Stimulated activated CD8-positive, alpha-beta memory T cell treated with anti-CD3 and anti-CD28 coated beads, Interleukin-15, amount 100 ng/mL, for 24 hours (primary cell): ENCODE measurements at regions not wholly inside any gene's neighbourhood (a gene's known extent, or its start where the extent isn't known, plus 50 kb on each side); places are given as distances from the start of the nearest gene placed in this dataset.

ENCODE experiments used
- DNase-seq: peaks from one replicate; pipeline ENCODE4 v3.0.0-alpha.2; 2020; ENCODE audit warnings: low read depth

DNA sequence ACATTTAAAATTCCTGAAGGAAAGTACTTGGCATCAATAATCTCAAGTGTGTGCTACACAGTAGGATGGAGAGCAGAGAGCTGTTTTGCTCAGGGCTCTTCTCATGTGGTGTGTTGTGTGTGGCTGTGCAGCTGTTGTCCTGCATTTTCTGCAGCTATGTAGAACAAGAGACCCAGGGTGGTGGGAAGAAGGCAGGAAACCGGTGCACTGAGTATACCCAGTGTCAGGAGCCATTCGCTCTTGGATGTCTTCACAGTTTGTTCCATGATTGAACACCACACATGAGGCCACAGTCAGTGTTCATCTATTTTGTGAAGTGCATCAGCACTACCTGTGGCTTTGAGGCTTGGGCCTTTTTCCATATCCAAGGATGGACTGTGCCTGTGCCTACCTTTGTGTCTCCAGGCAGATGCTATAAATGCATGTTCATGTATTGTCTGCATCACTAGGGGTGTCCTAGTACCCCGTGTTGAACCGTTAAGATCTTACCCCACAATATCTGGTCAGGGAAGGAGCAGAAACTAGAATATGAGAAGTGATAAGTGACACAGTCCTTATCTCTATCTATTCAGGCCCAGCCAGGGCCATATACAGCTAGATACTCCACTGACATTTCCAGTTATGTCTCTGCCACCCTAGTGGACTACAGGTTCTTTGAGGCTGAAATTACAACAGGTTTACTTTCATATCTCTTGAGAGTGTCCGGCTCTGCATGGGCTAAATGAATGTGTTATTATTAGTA, 194.3 kb downstream of the NR2F2 start:
- no peak for DNase-seq

DNA sequence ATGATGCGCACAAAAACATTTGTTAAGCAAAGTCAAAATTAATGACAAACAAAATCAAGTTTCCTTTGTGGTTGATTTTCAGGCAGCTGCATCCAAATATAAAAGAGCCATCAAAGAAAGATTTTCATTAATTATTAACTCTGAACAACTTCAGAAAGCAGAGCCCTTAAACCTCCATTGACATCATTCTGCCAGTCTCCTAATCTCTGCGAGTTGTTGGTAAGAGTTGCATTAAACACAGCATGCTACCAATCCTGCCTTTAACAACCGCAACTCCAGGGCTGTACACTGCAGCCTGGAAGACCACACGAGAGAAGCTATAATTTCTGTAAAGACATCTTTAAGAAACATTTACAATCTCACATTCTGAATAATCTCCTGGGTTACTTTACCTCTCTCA, 204.6 kb downstream of the NR2F2 start:
- no peak for DNase-seq

DNA sequence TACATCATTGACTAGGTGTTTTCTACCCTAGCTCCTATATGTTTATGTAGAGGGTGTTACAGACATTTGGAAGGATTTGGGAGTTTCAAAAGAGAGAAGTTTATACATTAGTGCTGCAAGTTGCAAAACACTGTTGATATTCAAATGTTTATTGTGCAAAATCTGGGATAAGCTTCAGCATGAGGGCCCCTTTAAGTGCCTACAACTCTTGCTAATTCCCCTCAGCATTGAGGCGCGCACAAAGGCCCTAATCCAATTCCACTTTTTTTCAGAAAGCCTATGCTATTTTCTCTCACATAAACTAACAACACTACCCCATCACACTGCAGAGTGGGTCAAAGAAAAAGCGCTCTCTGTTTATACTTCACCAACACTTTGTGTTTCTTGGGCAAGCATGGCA, 208.0 kb downstream of the NR2F2 start:
- DNase-seq: no peak

DNA sequence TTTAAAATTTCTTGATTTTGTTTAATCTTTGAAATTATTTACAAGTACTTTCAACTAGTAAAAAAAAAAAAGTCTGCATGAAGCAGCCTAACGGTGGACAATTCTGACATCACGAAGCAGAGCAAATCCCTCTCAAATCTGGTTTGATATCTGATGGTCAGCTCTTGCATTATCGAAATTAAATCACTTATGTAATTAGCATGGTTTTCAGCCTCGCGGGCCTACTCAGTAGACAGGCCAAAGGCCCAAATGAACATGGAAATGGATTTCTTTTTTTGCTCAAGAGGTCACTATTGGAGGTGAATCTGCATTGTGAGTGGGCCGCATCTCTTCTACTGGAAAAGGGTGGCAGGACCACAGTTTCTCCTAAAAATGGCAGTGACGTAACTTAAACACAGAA, 209.8 kb downstream of the NR2F2 start:
- DNase-seq: no peak

DNA sequence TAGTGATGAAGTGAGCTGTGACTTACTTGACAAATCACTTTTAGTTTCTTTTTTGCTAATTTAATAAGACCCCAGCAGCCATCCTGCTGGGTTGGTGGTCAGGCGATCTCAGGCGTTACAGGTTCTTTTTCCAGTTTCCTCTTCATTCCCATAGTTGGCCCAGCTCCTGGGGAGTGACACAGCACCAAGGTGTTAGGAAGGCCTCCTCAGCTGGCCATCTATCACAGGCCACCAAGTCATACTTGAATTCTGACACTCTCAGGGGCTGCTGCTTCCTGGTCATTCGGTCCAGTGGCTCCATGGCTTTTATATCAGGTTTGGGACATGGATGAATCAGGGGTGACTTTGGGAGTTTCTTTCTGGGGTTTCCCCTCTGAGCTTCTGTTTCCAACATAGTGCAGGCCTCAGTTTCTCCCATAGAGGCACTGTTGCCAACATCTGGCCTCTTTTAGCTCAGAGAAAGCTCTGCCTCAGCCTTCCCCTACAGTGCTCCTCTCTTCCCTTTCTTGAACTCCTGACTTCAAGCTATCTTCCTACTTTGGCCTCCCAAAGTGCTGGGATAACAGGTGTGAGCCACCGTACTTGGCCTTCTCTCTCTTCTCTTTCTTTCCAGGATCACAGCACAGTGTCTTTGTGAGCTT, 211.8 kb downstream of the NR2F2 start:
- DNase-seq: no peak

DNA sequence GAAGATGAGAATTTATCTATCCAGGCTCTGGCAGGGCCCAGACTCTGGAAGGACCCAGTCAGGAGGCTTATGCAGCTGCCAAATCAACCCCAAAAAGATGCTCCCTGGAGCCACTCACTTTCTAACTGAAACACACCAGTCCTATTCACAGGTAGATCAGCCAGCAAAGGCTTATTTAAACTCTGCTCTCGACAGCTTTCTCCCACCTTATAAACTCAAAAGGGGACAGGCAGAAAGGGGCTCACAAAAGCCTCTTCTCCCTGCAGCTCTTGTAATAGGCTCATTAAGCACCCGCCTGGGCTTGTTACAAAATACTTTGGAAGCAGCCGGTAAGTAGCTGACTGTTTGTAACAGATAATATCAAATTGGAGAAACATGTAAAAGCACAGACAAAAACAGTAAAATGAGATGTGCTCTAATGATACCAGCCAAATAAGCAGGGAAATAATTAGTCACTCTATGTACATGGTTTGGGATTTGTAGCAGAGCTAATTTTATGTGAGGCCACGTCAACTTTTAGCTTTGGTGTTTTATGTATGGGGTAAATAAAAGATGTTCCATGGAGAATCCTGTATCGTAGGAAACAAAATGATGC, 213.8 kb downstream of the NR2F2 start:
- no peak for DNase-seq

DNA sequence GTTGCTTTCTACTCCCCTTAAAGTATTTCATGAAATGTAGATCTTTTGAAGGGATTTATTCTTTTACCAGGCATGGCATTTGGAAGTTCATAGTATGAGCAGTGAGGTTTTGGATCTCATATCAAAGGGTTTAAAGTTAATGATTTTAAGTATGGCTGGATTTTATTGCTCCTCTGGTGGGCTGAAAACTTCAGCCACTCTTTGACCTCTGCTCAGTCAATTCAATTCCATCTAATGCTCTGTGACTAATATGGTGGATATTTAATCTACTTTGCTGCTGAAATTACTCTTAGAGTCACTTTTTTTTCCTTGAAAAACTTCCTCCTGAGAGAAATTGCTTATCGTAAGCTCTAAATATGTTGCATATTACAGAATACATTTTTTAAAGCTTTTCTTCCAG, 218.6 kb downstream of the NR2F2 start:
- DNase-seq: no peak

DNA sequence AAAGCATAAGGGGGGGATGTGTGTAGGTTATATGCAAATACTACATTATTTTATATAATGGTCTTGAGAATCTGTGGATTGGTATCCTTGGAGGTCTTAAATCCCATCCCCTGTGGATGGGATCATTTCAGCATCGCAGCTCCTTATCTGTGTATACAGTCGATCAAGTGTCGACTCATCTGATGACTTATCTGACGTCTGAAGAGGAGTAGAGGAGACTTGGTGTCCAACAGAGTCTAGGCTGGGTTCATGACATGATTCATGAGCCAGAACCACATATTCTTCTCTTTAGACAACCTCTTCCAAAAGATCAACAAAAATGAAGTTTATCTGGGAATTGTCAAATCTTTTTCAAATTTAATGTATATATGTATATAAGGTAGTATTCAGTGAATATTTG, 220.7 kb downstream of the NR2F2 start:
- DNase-seq: no peak

DNA sequence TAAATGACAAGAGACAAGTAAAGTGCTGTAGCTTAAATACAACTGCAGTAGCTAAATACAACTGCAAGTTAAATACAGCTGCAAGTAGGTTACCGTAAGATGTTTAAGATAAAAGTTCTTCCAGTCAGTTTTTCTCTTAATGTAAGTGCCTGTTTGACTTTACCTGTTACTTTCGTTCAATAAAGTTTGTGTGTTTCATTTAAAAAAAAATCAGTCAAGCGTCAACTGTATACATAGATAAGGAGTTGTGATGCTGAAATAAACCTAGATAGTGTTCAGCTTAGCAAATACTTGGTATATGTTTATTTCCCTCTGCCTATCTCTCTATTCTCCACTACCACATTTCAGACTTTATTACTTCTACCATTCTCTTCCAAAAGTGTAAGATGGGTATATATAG, 221.2 kb downstream of the NR2F2 start:
- no peak for DNase-seq

DNA sequence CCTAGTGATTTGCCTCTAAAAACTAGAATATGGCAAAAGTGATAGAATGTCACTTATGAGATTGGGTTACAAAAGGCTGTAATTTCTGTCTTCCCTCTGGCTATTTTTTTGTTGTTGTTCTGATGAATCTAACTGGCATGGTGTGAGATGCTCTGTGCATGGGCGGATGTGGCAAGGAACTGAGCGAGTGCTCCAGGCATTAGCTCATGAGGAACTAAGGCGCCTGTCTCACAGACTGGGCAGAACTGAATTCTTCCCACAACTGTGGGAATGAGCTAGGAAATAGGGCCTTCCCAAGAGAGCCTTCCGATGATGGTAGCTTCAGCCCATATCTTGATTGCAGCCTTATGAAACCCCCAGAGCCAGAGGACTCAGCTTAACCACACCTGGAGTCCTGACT, 222.5 kb downstream of the NR2F2 start:
- DNase-seq: no peak

DNA sequence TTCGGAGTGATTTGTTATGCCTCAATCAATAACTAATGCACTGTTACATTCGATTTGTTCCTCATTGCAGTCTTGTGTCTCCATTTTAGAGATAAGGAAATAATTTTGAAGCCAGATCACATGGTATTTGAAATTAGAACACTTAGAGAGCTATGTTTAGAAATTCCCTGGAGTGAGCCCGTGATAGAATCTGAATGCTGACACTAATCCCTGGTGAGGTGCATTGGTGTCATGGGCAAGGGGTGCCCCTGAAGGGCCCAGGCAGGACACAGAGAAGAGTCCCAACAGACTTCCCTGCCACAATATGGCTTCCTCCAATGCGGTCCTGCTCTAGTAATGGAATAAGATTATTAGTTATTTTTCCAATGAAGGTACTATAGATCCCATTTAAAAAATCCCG, 223.0 kb downstream of the NR2F2 start:
- no peak for DNase-seq

DNA sequence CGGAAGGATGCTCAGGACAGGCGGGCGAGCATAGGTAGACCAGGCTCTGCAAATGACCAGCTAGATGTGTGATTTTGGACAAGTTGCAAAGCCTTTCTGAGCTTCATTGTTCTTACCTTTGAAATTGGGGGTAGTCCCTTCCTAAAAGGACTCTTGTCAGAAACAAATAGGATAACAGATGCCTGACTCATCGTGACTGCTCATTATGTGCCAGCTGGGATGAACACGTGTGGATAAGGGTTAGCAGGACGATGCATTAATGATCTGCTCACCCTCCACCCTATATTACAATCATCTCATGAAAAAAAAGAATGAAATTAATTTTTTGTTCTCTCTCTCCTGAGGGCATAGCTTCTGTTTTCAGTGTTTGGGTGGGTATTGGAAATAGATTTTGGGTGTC, 223.4 kb downstream of the NR2F2 start:
- no peak for DNase-seq

DNA sequence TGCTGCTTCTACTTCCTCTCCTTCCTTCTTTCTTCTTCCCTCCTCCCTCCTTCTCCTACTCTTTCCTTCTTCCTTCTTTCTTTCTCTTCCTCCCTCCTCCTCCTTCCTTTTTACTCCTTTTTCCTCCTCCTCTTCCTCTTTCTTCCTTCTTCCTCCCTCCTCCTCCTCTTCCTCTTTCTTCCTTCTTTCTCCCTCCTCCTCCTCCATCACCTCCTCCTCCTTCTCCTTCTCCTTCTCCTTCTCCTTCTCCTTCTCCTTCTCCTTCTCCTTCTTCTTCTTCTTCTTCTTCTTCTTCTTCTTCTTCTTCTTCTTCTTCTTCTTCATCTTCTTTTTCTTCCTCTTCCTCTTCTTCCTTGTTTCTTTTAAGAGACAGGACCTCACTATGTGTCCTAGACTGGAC, 224.0 kb downstream of the NR2F2 start:
- DNase-seq: no peak

DNA sequence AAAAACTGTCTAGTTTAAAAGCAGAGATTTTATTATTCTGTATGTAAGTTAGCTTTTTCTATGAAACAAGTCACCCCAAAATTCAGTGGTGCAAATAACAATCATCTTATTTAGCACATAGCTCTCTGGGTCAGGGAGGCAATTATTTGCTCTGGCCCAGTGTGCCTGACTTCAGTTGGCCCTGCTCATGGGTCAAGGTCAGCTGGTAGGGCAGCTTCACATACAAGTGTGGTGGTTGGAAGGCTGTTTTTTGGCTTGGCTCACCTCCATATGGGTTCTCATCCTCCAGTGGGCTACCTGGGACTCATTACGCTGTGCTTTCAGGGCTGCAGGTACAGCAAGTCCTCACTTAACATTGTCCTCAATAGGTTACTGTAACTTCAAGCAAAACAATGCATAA, 228.6 kb downstream of the NR2F2 start:
- DNase-seq: no peak

DNA sequence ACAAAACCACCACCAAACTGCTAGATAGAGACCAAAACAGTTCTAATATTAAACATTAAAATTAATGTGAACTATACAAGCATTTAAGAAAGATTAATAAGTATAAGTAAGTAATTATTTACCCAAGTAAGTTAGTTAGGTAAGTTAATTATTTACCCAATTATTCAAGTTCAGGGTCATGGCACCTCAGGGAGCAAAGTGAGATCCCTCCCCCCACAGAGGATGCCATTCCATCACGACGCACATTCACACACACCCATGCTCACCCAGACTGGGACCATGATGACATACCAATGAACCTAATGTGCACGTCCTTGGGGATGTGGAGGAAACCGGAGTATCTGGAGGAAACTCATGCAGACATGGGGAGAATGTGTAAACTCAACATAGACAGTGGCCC, 229.1 kb downstream of the NR2F2 start:
- DNase-seq: no peak

DNA sequence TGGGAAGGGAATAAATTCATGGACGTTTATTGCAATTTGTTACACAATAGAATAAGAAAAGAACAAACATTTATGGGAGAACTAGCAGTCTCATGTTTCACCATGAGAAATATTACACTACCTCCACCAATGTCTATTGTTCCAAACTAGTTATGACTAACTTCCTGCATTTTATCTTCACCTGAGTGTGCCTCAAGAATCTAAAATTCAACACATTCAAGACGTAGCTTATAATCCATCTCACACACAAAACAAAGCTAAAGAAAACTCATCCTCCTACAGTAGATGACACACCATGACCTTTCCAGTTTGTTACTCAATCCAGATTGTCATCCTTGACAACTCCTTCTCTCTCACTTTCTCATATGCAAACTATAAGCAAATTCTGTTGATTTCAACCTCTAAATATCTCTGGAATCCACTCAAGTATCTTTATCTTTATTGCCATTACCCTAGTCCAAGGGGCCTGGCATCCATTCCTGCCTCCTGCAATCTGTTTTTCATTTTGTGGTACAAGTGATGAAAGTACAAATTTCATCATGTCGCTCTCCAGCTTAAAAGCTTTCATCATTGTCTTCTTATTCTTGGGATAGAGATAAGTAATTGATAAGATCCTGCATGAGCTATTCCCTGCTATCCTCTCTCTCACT, 229.9 kb downstream of the NR2F2 start:
- DNase-seq: no peak

DNA sequence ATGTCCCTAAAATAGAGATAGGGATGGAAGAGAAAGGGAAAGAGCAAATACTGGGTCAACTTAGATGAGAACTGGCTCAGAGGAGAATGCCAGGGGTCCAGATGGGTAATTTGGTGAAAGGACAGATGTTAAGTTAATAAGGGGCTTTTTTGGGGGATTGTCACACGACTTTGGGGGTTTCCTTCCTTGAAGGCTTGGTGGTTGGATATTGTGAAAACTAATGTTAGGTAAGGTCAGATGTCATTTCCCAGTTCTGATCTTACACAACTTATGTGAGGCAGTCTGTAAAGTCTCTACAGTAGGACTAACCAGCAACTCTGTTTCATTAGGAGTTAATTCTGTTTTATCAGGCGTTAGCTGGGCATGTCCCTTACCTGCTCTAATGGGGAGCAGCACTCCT, 231.1 kb downstream of the NR2F2 start:
- no peak for DNase-seq

DNA sequence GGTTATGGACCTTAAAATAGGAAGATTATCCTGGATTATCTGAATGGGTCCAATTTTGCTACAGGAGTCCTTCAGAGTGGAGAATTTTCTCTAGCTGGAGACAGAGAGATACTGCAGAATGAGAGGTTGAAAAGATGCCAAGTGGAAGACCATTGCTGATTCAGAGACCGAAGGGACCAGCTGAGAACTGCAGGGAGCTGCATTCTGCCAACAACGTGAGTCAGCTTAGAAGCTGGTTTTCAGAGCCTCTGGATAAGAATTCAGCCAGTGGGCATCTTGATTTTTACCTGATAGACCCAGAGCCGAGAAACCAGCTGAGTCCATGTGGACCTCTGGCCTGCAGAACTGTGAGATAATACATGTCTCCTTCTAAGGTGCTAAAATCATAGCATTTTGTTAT, 234.0 kb downstream of the NR2F2 start:
- no peak for DNase-seq

DNA sequence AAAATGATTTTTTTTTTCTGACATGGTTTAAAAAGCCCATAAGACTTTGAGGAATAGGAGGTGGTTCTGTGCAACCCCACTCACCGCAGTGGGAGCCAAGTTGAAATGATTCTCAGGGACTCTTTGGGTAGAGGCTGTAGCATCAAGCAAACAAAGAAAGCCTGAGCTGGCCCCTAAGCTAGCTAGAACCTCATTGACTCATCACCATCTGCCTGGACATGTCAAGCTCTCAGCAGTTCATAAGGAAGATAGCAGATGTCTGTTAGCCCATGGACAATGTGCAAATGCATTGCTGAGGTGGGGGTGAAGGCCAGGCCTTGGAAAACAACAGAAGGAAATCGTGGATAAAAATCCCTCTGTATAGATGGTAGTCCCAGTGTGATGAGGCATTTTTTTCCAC, 234.8 kb downstream of the NR2F2 start:
- no peak for DNase-seq

DNA sequence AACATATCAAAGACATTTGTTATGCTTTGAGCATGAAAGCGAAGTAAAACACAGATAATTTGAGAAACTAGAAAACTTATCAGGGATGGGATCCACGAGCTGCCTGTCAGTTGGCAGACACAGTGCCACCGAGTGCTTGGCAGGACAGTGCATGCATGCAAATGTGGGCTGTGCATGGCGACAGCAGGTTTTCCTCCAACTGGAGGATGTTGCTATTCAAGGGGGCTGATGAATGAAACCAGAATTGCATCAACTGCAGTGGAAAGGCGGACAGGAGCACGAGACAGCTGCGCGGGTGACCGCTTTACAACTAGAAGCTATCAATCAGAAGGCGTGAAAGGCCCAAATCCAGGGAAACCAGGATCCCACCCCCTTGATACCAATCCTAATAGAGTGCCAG, 244.3 kb downstream of the NR2F2 start:
- no peak for DNase-seq

DNA sequence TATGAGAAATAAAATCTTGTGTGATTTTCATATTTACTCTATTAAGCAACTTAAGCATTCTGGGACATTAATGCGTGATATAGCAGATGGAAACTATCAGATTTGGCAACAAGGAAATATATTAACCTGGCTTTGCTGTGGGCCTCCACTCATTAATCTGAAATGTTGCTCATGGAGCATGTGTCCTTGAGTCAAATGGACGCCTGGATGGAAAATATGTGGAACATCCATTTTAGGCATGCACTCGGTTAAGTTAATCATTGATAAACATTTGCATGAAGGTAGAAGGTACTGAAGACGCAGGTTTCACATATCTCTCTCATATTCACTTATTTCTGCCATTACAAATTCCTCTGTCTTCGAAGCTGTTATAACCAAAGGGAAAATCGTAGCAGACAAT, 246.1 kb downstream of the NR2F2 start:
- no peak for DNase-seq

DNA sequence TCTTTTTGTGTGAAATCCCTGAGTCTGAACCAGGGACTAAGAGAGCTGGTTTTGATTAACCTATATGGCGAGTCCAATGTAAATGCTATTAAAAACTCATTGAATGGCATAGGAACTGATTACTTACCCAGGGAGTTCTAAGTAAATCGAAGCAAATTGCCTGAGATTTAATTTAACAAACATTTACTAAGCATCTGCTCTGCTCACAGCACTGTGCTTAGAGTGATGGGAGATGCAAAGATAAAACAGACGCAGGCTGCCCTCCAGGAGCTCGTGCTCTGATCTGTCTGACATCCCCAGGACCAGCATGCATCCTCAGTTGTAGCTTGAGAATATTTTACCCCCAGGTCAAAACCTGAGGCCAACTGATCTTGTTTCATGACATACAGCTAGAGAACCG, 247.9 kb downstream of the NR2F2 start:
- DNase-seq: no peak

DNA sequence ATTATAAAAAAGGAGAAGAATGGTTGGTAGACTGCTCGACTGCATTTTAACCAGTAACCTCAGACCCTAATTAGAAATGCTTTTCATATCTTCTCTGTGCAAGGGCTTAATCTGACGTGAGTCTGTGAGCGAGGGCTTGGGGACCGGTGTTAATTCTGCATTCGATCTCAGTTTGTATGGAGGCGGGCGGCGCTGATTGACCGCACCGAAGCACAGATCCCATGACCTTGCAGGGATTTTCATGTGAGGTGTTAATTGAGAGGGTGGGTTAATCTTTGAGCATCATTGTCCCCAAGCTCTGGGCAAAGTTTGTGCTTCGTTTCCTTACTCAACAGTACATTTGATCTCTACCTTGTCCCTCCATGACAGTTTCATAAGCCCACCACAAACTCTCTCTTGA, 250.9 kb downstream of the NR2F2 start:
- no peak for DNase-seq
